22Rv1 (cell line): ENCODE measurements at regions not wholly inside any gene's neighbourhood (a gene's known extent, or its start where the extent isn't known, plus 50 kb on each side); places are given as distances from the start of the nearest gene placed in this dataset.

Experiments used
- CTCF ChIP-seq: fragments of 450-650 bp; IDR thresholded peaks from 2 replicates; pipeline ENCODE4 v1.5.1; 2017; ENCODE audit warnings: mild to moderate bottlenecking
- ZFX ChIP-seq: fragments of 450-650 bp; IDR thresholded peaks from 2 replicates; pipeline ENCODE4 v1.6.1; 2017; ENCODE audit warnings: antibody characterized with exemption, borderline replicate concordance

DNA sequence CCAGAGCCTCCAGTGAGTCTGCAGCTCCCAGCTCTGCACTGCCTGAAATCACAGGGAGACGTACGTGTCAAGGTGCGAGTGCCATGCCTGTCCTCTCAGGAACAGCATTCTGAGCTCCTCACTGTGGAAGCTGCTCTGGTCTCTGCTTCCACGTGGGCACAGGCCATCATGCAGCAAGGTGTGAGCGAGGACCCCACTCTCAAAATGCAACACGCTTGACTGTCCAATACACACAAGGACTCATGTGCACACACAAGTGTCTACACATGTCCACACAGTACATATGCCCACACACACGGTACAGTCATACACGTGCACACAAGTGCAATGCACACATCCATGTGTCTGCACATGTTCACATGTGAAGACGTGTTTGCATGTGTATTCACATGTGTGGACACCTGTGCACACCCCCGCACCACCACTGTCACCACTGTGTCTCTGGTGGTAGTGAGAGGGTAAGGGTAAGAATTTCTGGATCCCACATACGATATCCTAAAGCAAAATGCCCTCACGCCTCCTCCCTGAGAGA lies 260.5 kb downstream of the DLL1 start:
- TF ChIP-seq CTCF (no peak), ZFX (no peak)
